MM.1S (cell line): ENCODE measurements at regions not wholly inside any gene's neighbourhood (a gene's known extent, or its start where the extent isn't known, plus 50 kb on each side); places are given as distances from the start of the nearest gene placed in this dataset.

Experiments used
- DNase-seq: peaks from one replicate; pipeline ENCODE4 v3.0.0-alpha.2; 2015
- H2AFZ ChIP-seq: fragments of 300-600 bp; sonication (generic); 2 replicates; pipeline ENCODE4 v1.6.0; 2016; ENCODE audit warnings: antibody characterized with exemption, low read length
- H3F3A ChIP-seq: fragments of 300-600 bp; sonication (generic); 2 replicates; pipeline ENCODE4 v1.6.1; 2016; ENCODE audit warnings: mild to moderate bottlenecking, antibody characterized with exemption, low read length, moderate library complexity, mixed read lengths; ENCODE audit not compliant: insufficient read depth
- H3K27ac ChIP-seq: fragments of 300-600 bp; sonication (generic); 2 replicates; pipeline ENCODE4 v1.5.1; 2016; ENCODE audit warnings: mild to moderate bottlenecking, low read length
- H3K27me3 ChIP-seq: fragments of 300-600 bp; sonication (generic); replicated peaks from 2 replicates; pipeline ENCODE4 v1.6.0; 2016; ENCODE audit warnings: low read length; ENCODE audit not compliant: insufficient read depth
- H3K36me3 ChIP-seq: fragments of 300-600 bp; sonication (generic); replicated peaks from 2 replicates; pipeline ENCODE4 v1.6.1; 2016; ENCODE audit warnings: mild to moderate bottlenecking, low read length, mixed read lengths; ENCODE audit not compliant: insufficient read depth
- H3K4me1 ChIP-seq: fragments of 300-600 bp; sonication (generic); 2 replicates; pipeline ENCODE4 v1.6.1; 2016; ENCODE audit warnings: low read length, mixed read lengths
- H3K4me2 ChIP-seq: fragments of 300-600 bp; sonication (generic); 2 replicates; pipeline ENCODE4 v1.6.0; 2016; ENCODE audit warnings: low read depth, low read length
- H3K4me3 ChIP-seq: fragments of 300-600 bp; sonication (generic); 2 replicates; pipeline ENCODE4 v1.5.1; 2016; ENCODE audit warnings: low read length, mixed read lengths
- H3K79me2 ChIP-seq: fragments of 300-600 bp; sonication (generic); 2 replicates; pipeline ENCODE4 v1.6.1; 2016; ENCODE audit warnings: mixed run types, low read length, mixed read lengths
- H3K9ac ChIP-seq: fragments of 300-600 bp; sonication (generic); 2 replicates; pipeline ENCODE4 v1.6.1; 2016; ENCODE audit warnings: low read length, mixed read lengths
- H3K9me2 ChIP-seq: fragments of 300-600 bp; sonication (generic); replicated peaks from 2 replicates; pipeline ENCODE4 v1.6.1; 2016; ENCODE audit warnings: mild to moderate bottlenecking, low read length, mixed read lengths; ENCODE audit not compliant: insufficient read depth
- H3K9me3 ChIP-seq: fragments of 300-600 bp; sonication (generic); replicated peaks from 2 replicates; pipeline ENCODE4 v1.6.1; 2016; ENCODE audit warnings: mild to moderate bottlenecking, low read length, mixed read lengths; ENCODE audit not compliant: insufficient read depth
- H4K20me1 ChIP-seq: fragments of 300-600 bp; sonication (generic); 2 replicates; pipeline ENCODE4 v1.6.1; 2016; ENCODE audit warnings: mild to moderate bottlenecking, low read length, moderate library complexity, mixed read lengths; ENCODE audit not compliant: insufficient read depth
- EZH2 ChIP-seq: fragments of 300-600 bp; sonication (generic); optimal IDR thresholded peaks from 2 replicates; pipeline ENCODE3; 2017; ENCODE audit warnings: low read depth, mild to moderate bottlenecking, antibody characterized with exemption, low read length, mixed read lengths
- EZH2phosphoT487 ChIP-seq: fragments of 300-600 bp; sonication (generic); IDR thresholded peaks from 2 replicates; pipeline ENCODE4 v1.6.1; 2018; ENCODE audit warnings: antibody characterized with exemption, low read length
- TF ChIP-seq, protein P1 (sequence below): fragments of 300-600 bp; sonication (generic); IDR thresholded peaks from 2 replicates; pipeline ENCODE4 v1.5.1; 2016; ENCODE audit warnings: antibody characterized with exemption, low read length, mixed read lengths

GRCh38 chr2:118166242-118166641 is 78.0 kb downstream of the INSIG2 start:
- Histone ChIP-seq H3K4me3 (no peak overlapping the region), H3K4me1 (no peaks in the 10 kb centered on the region), H3K27ac (no peak overlapping the region), H4K20me1 (no peaks in the 10 kb centered on the region), H3K79me2 (no peaks in the 10 kb centered on the region), H3K9ac (no peak overlapping the region), H3K36me3 (no peaks in the 10 kb centered on the region), H3K9me2 (no peaks in the 10 kb centered on the region), H3K27me3 (no peaks in the 10 kb centered on the region), H3F3A (no peaks in the 10 kb centered on the region), H3K9me3 (no peaks in the 10 kb centered on the region), H2AFZ (no peak overlapping the region), H3K4me2 (no peak overlapping the region)
- no peak for DNase-seq
- TF ChIP-seq EZH2 (no peak), EZH2phosphoT487 (no peak)
- TF ChIP-seq, protein P1, sequence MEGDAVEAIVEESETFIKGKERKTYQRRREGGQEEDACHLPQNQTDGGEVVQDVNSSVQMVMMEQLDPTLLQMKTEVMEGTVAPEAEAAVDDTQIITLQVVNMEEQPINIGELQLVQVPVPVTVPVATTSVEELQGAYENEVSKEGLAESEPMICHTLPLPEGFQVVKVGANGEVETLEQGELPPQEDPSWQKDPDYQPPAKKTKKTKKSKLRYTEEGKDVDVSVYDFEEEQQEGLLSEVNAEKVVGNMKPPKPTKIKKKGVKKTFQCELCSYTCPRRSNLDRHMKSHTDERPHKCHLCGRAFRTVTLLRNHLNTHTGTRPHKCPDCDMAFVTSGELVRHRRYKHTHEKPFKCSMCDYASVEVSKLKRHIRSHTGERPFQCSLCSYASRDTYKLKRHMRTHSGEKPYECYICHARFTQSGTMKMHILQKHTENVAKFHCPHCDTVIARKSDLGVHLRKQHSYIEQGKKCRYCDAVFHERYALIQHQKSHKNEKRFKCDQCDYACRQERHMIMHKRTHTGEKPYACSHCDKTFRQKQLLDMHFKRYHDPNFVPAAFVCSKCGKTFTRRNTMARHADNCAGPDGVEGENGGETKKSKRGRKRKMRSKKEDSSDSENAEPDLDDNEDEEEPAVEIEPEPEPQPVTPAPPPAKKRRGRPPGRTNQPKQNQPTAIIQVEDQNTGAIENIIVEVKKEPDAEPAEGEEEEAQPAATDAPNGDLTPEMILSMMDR: no peak

- TF ChIP-seq, protein P1: no peak
- TF ChIP-seq EZH2phosphoT487 (no peak), EZH2 (no peak)
- no peak overlapping the region for H2AFZ ChIP-seq
- DNase-seq: no peak
- H3K27me3 ChIP-seq: no peaks in the 10 kb centered on the region
- H3K36me3 ChIP-seq: no peaks in the 10 kb centered on the region
- no peaks in the 10 kb centered on the region for H3K79me2 ChIP-seq
- no peak overlapping the region for H3K4me2 ChIP-seq
- no peaks in the 10 kb centered on the region for H3K4me1 ChIP-seq
- H3K9me2 ChIP-seq: no peaks in the 10 kb centered on the region
- H4K20me1 ChIP-seq: no peaks in the 10 kb centered on the region
- H3K9ac ChIP-seq: no peak overlapping the region
- no peak overlapping the region for H3K4me3 ChIP-seq
- no peak overlapping the region for H3K27ac ChIP-seq
- H3K9me3 ChIP-seq: no peaks in the 10 kb centered on the region
- no peaks in the 10 kb centered on the region for H3F3A ChIP-seq
Observed at GRCh38 chr2:118165595-118165994, 77.3 kb downstream of the INSIG2 start.
